Fibroblast of pulmonary artery (primary cell): ENCODE measurements at regions not wholly inside any gene's neighbourhood (a gene's known extent, or its start where the extent isn't known, plus 50 kb on each side); places are given as distances from the start of the nearest gene placed in this dataset.
A peak's percentile ranks its signal among the peaks of the same experiment; 100 is the strongest.

Source experiments
- DNase-seq: peaks from one replicate; pipeline ENCODE4 v3.0.0-alpha.2; 2010; ENCODE audit warnings: low read depth
- H3K4me3 ChIP-seq: replicated peaks from 2 replicates; pipeline ENCODE4 v1.5.1; 2011; ENCODE audit warnings: low read depth, mild to moderate bottlenecking, control low read depth, low read length, moderate library complexity
- CTCF ChIP-seq: IDR thresholded peaks from 2 replicates; pipeline ENCODE4 v1.5.1; 2011; ENCODE audit warnings: mild to moderate bottlenecking, control low read depth, low read length, inconsistent platforms; ENCODE audit errors: missing control alignments

- TF ChIP-seq CTCF: no peak
- no peak for DNase-seq
- no peak overlapping the region for H3K4me3 ChIP-seq
Observed at GRCh38 chr15:95162531-95162930, 931.2 kb downstream of the MCTP2 start.

GRCh38 chr15:95162967-95163531 is 931.7 kb downstream of the MCTP2 start:
- no peak overlapping the region for H3K4me3 ChIP-seq
- DNase-seq: peak; percentile 60
- no peak for TF ChIP-seq CTCF

DNA sequence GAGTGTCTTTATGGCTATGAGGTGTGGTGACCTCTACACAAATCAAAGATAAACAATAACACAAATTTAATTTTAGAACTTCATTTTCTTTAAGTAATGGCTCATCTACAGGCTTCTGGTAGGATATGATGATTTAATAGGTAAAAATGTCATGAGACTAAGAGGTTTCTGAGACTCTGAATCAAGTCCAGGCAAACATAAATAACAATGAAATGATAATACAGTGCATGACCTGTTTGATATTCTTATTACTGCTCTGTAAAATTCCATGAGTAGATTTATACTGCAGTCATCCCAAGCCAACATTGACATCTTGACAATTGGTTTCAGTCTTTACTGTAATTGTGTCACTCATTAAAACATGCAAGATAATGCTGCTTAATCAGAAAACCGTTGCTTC is 936.8 kb downstream of the MCTP2 start:
- TF ChIP-seq CTCF: no peak
- H3K4me3 ChIP-seq: no peak overlapping the region
- DNase-seq: no peak

DNA sequence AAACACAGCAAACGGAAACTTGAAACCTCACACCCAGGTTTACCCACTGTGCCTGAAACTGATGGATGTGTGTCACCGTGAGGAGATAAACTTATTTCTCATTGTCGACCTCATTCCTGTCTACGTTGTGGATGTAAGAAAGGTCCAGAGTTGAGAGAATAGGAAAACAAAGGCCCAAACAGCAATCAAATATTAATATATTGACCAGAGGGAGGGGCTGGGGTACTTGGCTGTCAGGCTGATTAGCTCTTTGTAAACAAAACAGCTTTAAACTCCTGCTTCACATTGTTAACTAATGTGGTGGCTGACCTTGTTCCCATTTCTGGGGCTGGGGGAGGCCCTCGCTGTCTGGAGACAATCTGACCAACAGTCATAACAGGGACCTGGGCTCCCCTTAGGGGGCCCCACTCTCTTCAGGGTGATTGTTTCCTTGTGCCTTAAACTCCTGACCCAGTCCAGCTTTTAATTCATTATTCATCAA is 937.6 kb downstream of the MCTP2 start:
- no peak overlapping the region for H3K4me3 ChIP-seq
- DNase-seq: no peak
- TF ChIP-seq CTCF: no peak

- DNase-seq: peak; percentile 35
- no peak overlapping the region for H3K4me3 ChIP-seq
- TF ChIP-seq CTCF: no peak
Observed at GRCh38 chr15:95169541-95170459, 938.4 kb downstream of the MCTP2 start.

- no peak for DNase-seq
- TF ChIP-seq CTCF: no peak
- H3K4me3 ChIP-seq: no peak overlapping the region
Observed at GRCh38 chr15:95170561-95171380, 939.4 kb downstream of the MCTP2 start.
